A549 (cell line): ENCODE measurements at regions not wholly inside any gene's neighbourhood (a gene's known extent, or its start where the extent isn't known, plus 50 kb on each side); places are given as distances from the start of the nearest gene placed in this dataset.

Experiments
- ATAC-seq, 2 experiments: fragments of 200-7000 bp in 1 of 2; fragments of >200 bp in 1 of 2; cut with Nextera tagmentation in 1 of 2; cut with Tn5 transposase in 1 of 2; 3 replicates each; pipeline versions ENCODE4 v1.8.0 to v1.9.1; 2018 to 2020; ENCODE audit warnings: mild to moderate bottlenecking in 1 of 2, moderate library complexity in 1 of 2
- CTCF ChIA-PET: fragments of 300-600 bp; sonication (Branson Sonifier 250); formaldehyde crosslinking; extraction: SDS; loops from one replicate; lab custom pipeline; 2021; ENCODE audit warnings: antibody characterized with exemption, inconsistent platforms; lab: Yijun Ruan, JAX
- POLR2A ChIA-PET: fragments of 350-600 bp; formaldehyde crosslinking; extraction: SDS; loops from one replicate; lab custom pipeline; 2021; ENCODE audit warnings: antibody characterized with exemption, inconsistent platforms; lab: Yijun Ruan, JAX
- DNase-seq, 2 experiments: peaks; one replicate each; pipeline versions ENCODE4 v3.0.0 to v3.0.0-alpha.2; 2011 to 2016; ENCODE audit warnings: low read depth in 1 of 2, low spot score in 1 of 2
- FAIRE-seq: peaks from 2 replicates; lab custom pipeline; 2011; peaks lifted over from hg19 to GRCh38; lab: Jason Lieb, UNC
- H3K27ac ChIP-seq, 2 experiments: fragments of >200 bp; sonication (Bioruptor Twin); formaldehyde crosslinking; 3 replicates each; pipeline ENCODE4 v1.5.1; 2016 to 2017
- H3K4me1 ChIP-seq: fragments of >200 bp; sonication (Bioruptor Twin); formaldehyde crosslinking; 3 replicates; pipeline ENCODE4 v1.6.1; 2016
- H3K4me2 ChIP-seq: fragments of >200 bp; sonication (Bioruptor Twin); formaldehyde crosslinking; 3 replicates; pipeline ENCODE4 v1.6.1; 2016
- H3K4me3 ChIP-seq: fragments of >200 bp; sonication (Bioruptor Twin); formaldehyde crosslinking; 3 replicates; pipeline ENCODE4 v1.5.1; 2016
- H3K9me3 ChIP-seq: fragments of >200 bp; sonication (Bioruptor Twin); formaldehyde crosslinking; 3 replicates; pipeline ENCODE4 v1.6.1; 2016
- CBX8 ChIP-seq: fragments of 200-600 bp; sonication (generic); IDR thresholded peaks from 2 replicates; pipeline ENCODE4 v1.6.1; 2016
- CHD2 ChIP-seq: fragments of 150-350 bp; IDR thresholded peaks from 2 replicates; pipeline ENCODE4 v1.6.1; 2014; ENCODE audit warnings: low read length; ENCODE audit not compliant: partially characterized antibody
- CHD4 ChIP-seq: fragments of 200-600 bp; sonication (generic); IDR thresholded peaks from 2 replicates; pipeline ENCODE4 v1.6.1; 2016; ENCODE audit warnings: antibody characterized with exemption, mild to moderate bottlenecking, borderline replicate concordance
- CTCF ChIP-seq: fragments of >200 bp; sonication (Bioruptor Twin); formaldehyde crosslinking; IDR thresholded peaks from 3 replicates; pipeline ENCODE4 v1.5.1; 2016
- EHF ChIP-seq: fragments of 250-450 bp; sonication (Bioruptor Pico); IDR thresholded peaks from 2 replicates; pipeline ENCODE4 v1.5.0; 2020; ENCODE audit warnings: mild to moderate bottlenecking
- ESRRA ChIP-seq: fragments of 150-350 bp; IDR thresholded peaks from 2 replicates; pipeline ENCODE4 v1.6.1; 2014; ENCODE audit warnings: mild to moderate bottlenecking, low read length, borderline replicate concordance
- HOXB13 ChIP-seq: fragments of 250-450 bp; sonication (Bioruptor Pico); IDR thresholded peaks from 2 replicates; pipeline ENCODE4 v1.5.0; 2020; ENCODE audit warnings: low read depth, mild to moderate bottlenecking, moderate library complexity
- HOXB5 ChIP-seq: fragments of 250-450 bp; sonication (Bioruptor Pico); IDR thresholded peaks from 2 replicates; pipeline ENCODE4 v1.5.0; 2020; ENCODE audit warnings: mild to moderate bottlenecking, moderate library complexity
- JUN ChIP-seq, 2 experiments: fragments of >200 bp; sonication (Bioruptor Twin); formaldehyde crosslinking; IDR thresholded peaks; 2 replicates in 1 of 2; 3 replicates in 1 of 2; pipeline ENCODE4 v1.6.1; 2016 to 2017
- KDM5A ChIP-seq: fragments of 200-600 bp; sonication (generic); IDR thresholded peaks from 2 replicates; pipeline ENCODE4 v1.6.1; 2016; ENCODE audit warnings: antibody characterized with exemption, mild to moderate bottlenecking
- MAFK ChIP-seq: fragments of 450-650 bp; IDR thresholded peaks from 2 replicates; pipeline ENCODE4 v1.6.1; 2014; ENCODE audit not compliant: partially characterized antibody
- MYC ChIP-seq: IDR thresholded peaks from 2 replicates; pipeline ENCODE4 v1.6.1; 2012; ENCODE audit warnings: mild to moderate bottlenecking, inconsistent platforms, low read length, improper control_type of control experiment, borderline replicate concordance
- NPAS2 ChIP-seq: fragments of 250-450 bp; sonication (Bioruptor Pico); IDR thresholded peaks from 2 replicates; pipeline ENCODE4 v1.8.0; 2022; ENCODE audit warnings: mild to moderate bottlenecking, moderate library complexity, borderline replicate concordance
- PBX3 ChIP-seq: IDR thresholded peaks from 2 replicates; pipeline ENCODE4 v1.6.1; 2012
- PHF8 ChIP-seq: fragments of 200-600 bp; sonication (generic); IDR thresholded peaks from 2 replicates; pipeline ENCODE4 v1.6.1; 2016; ENCODE audit warnings: low read depth, mild to moderate bottlenecking, antibody characterized with exemption, moderate library complexity, borderline replicate concordance
- POLR2A ChIP-seq: IDR thresholded peaks from 2 replicates; pipeline ENCODE4 v1.6.1; 2012; ENCODE audit warnings: mild to moderate bottlenecking, low read length
- POLR2AphosphoS2 ChIP-seq: conservative IDR thresholded peaks from 2 replicates; pipeline ENCODE4 v1.6.1; 2012; ENCODE audit warnings: low read length, improper control_type of control experiment, inconsistent platforms
- RFX5 ChIP-seq: fragments of 450-650 bp; IDR thresholded peaks from 2 replicates; pipeline ENCODE4 v1.7.1; 2014; ENCODE audit warnings: antibody characterized with exemption, mild to moderate bottlenecking, moderate library complexity
- TFCP2L1 ChIP-seq: fragments of 250-450 bp; sonication (Bioruptor Pico); IDR thresholded peaks from 2 replicates; pipeline ENCODE4 v1.5.0; 2021; ENCODE audit warnings: mild to moderate bottlenecking
- TP53 ChIP-seq: fragments of 250-450 bp; sonication (Bioruptor Pico); IDR thresholded peaks from 2 replicates; pipeline ENCODE4 v1.5.0; 2021; ENCODE audit warnings: mild to moderate bottlenecking, moderate library complexity
- USF2 ChIP-seq: fragments of 450-650 bp; IDR thresholded peaks from 2 replicates; pipeline ENCODE4 v1.6.1; 2014; ENCODE audit warnings: antibody characterized with exemption
- ZC3H11A ChIP-seq: fragments of 450-650 bp; IDR thresholded peaks from 2 replicates; pipeline ENCODE4 v1.6.1; 2014; ENCODE audit warnings: antibody characterized with exemption, mild to moderate bottlenecking
- ZFP36 ChIP-seq: fragments of 450-650 bp; IDR thresholded peaks from 2 replicates; pipeline ENCODE4 v1.6.1; 2014; ENCODE audit warnings: borderline replicate concordance; ENCODE audit not compliant: partially characterized antibody
- ZNF302 ChIP-seq: fragments of 250-450 bp; sonication (Bioruptor Pico); IDR thresholded peaks from 2 replicates; pipeline ENCODE4 v1.9.0; 2021; ENCODE audit warnings: inconsistent platforms, mild to moderate bottlenecking, moderate library complexity
- WGBS: methylation state at CpG from one replicate; pipeline ENCODE4 v1.1.6; 2017; ENCODE audit errors: missing lambda C conversion rate; 5-methylcytosine and 5-hydroxymethylcytosine counted together

- TF ChIP-seq NPAS2 (CRISPR knock-in tag) (no peak), CTCF (no peak), USF2 (no peak), CBX8 (no peak), EHF (no peak)
- POLR2A ChIA-PET, result no interaction called here
- Histone ChIP-seq H3K27ac (no peak overlapping the region), H3K4me2 (no peak overlapping the region), H3K9me3 (no peaks in the 10 kb centered on the region), H3K4me1 (no peaks in the 10 kb centered on the region), H3K4me3 (no peak overlapping the region)
- no peak for DNase-seq
- 80% methylated on average over 5 of the region's 5 CpGs for WGBS
- no peak for FAIRE-seq
- ATAC-seq, result no peak
- CTCF ChIA-PET, result interaction anchor here (2.3 kb wide), 1 partner anchor 11 kb away, joined by 6 read pairs; no protein-coding TSS in a partner anchor
These were observed 244.2 kb upstream of the SOX21 start for GRCh38 chr13:94956417-94957110.

- CTCF ChIA-PET, result no interaction called here
- POLR2A ChIA-PET, result no interaction called here
- FAIRE-seq (no peak), DNase-seq (no peak)
- no peak overlapping the region for H3K4me3 ChIP-seq
- H3K27ac ChIP-seq, result no peak overlapping the region
- H3K4me2 ChIP-seq, result no peak overlapping the region
- TF ChIP-seq NPAS2 (CRISPR knock-in tag) (no peak), MAFK (no peak), ESRRA (no peak), POLR2A (no peak), CHD4 (no peak), TFCP2L1 (no peak), HOXB13 (CRISPR knock-in tag) (no peak), PBX3 (no peak), RFX5 (no peak)
- TF ChIP-seq, all 56 proteins: peak for 0
- Histone ChIP-seq H3K4me1 (no peaks in the 10 kb centered on the region), H3K9me3 (no peaks in the 10 kb centered on the region)
- no peak for ATAC-seq
These were observed 240.4 kb upstream of the SOX21 start for GRCh38 chr13:94952787-94953186.

- no peak for DNase-seq
- 73% methylated on average over 8 of the region's 8 CpGs for WGBS
- no peak for FAIRE-seq
- no peak overlapping the region for H3K4me2 ChIP-seq
- no peak overlapping the region for H3K27ac ChIP-seq
- POLR2A ChIA-PET, result no interaction called here
- CTCF ChIA-PET, result interaction anchor here (1.1 kb wide), 1 partner anchor 11 kb away, joined by 3 read pairs; no protein-coding TSS in a partner anchor
- ATAC-seq, result no peak
- H3K9me3 ChIP-seq, result no peaks in the 10 kb centered on the region
- no peak overlapping the region for H3K4me3 ChIP-seq
- no peaks in the 10 kb centered on the region for H3K4me1 ChIP-seq
- TF ChIP-seq ZFP36 (no peak), MYC (no peak), EHF (no peak), MAFK (no peak)
These were observed 238.0 kb upstream of the SOX21 start for GRCh38 chr13:94950303-94950702.

- no peak for ATAC-seq
- TF ChIP-seq ZNF302 (CRISPR knock-in tag) (no peak), KDM5A (no peak), CBX8 (no peak), POLR2AphosphoS2 (no peak), PHF8 (no peak), CHD2 (no peak), MAFK (no peak), NPAS2 (CRISPR knock-in tag) (no peak), TFCP2L1 (no peak), ZC3H11A (no peak), JUN (IDR thresholded peaks at IDR 0.05) (no peak), TP53 (CRISPR knock-in tag) (no peak), HOXB5 (CRISPR knock-in tag) (no peak)
These were observed 235.6 kb upstream of the SOX21 start for GRCh38 chr13:94947965-94948371.

More at GRCh38 chr13:94947965-94948371, 235.6 kb upstream of the SOX21 start:
- DNase-seq, result no peak
- ChIA-PET CTCF (no interaction called here), POLR2A (no interaction called here)
- no peaks in the 10 kb centered on the region for H3K4me1 ChIP-seq
- 93% methylated on average over 7 of the region's 7 CpGs for whole genome bisulfite sequencing
- H3K4me3 ChIP-seq, result no peak overlapping the region
- no peaks in the 10 kb centered on the region for H3K9me3 ChIP-seq
- FAIRE-seq, result no peak
- H3K27ac ChIP-seq, result no peak overlapping the region
- H3K4me2 ChIP-seq, result no peak overlapping the region
